ENCODE measurements at regions not wholly inside any gene's neighbourhood (a gene's known extent, or its start where the extent isn't known, plus 50 kb on each side); places are given as distances from the start of the nearest gene placed in this dataset.
"Not testable (repeated sequence)": the region's sequence is repeated elsewhere in the genome, so short reads cannot be mapped to it uniquely, and the experiment has no call there.

DNA sequence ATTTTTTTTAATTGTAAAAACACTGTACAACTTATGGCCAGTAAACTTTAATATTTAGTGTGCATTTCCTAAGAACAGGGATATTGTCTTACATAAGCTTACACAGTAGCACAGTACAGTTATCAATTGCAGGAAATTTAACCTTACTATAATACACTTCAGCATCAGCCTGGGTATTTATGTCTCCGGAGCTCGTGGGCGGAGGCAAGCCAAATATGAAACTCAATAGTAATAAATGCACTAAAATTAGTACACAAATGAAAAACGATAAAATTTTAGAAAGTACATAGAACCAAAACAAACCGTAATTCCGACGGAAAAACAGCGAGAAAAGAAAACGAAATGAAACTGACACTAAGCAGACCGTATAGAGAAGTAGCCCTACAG lies 91.2 kb downstream of the ANXA2R start:
- Mint-ChIP-seq H3K9me3 (peaks cover 0 to 3% of the 10 kb centered on the region in 2 donors), H3K4me1 (peaks cover 33 to 44% of the 10 kb centered on the region in 2 donors), H3K27me3 (ENCODE audit: low read depth in 2 of 2) (no peaks in the 10 kb centered on the region), H3K4me3 (peak overlapping the region; percentile 88), H3K27ac (peak overlapping the region; percentile 97 to 99), H3K36me3 (no peaks in the 10 kb centered on the region)
- TF ChIP-seq, protein P1, sequence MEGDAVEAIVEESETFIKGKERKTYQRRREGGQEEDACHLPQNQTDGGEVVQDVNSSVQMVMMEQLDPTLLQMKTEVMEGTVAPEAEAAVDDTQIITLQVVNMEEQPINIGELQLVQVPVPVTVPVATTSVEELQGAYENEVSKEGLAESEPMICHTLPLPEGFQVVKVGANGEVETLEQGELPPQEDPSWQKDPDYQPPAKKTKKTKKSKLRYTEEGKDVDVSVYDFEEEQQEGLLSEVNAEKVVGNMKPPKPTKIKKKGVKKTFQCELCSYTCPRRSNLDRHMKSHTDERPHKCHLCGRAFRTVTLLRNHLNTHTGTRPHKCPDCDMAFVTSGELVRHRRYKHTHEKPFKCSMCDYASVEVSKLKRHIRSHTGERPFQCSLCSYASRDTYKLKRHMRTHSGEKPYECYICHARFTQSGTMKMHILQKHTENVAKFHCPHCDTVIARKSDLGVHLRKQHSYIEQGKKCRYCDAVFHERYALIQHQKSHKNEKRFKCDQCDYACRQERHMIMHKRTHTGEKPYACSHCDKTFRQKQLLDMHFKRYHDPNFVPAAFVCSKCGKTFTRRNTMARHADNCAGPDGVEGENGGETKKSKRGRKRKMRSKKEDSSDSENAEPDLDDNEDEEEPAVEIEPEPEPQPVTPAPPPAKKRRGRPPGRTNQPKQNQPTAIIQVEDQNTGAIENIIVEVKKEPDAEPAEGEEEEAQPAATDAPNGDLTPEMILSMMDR (IDR thresholded peaks at IDR 0.05) = no peak
- no peaks in the 10 kb centered on the region for H3K36me3 ChIP-seq (ENCODE audit: control insufficient read depth, insufficient read depth, low read length)
- H3K4me3 ChIP-seq (ENCODE audit: low read length) = peak overlapping the region; percentile 73
- H3K4me1 ChIP-seq (ENCODE audit: control insufficient read depth, insufficient read depth, low read length) = peaks cover 48% of the 10 kb centered on the region
- H3K27me3 ChIP-seq (ENCODE audit: control insufficient read depth, insufficient read depth, low read length) = no peaks in the 10 kb centered on the region
- DNase-seq (no peak), ATAC-seq (no peak)
- 3% methylated on average over 10 of the region's 10 CpGs for WGBS (ENCODE audit: insufficient coverage)
- H3K9me3 ChIP-seq (ENCODE audit: control insufficient read depth, insufficient read depth, low read length) = peaks cover 13% of the 10 kb centered on the region
- intact Hi-C loops (cut with micrococcal nuclease) = loop anchor here (1.0 kb wide), 2 partner anchors 91 to 156 kb away; partner anchors contain the start of gene ANXA2R
- H3K27ac ChIP-seq (ENCODE audit: low read length) = peak overlapping the region; percentile 98

GRCh38 chr5:42944989-42945388 lies 95.1 kb downstream of the ANXA2R start:
- H3K36me3 ChIP-seq (ENCODE audit: control insufficient read depth, insufficient read depth, low read length) = no peaks in the 10 kb centered on the region
- Mint-ChIP-seq H3K27ac (no peak overlapping the region), H3K9me3 (no peaks in the 10 kb centered on the region), H3K36me3 (no peaks in the 10 kb centered on the region), H3K27me3 (ENCODE audit: low read depth in 2 of 2) (no peaks in the 10 kb centered on the region), H3K4me1 (peaks cover 12% of the 10 kb centered on the region in 2 donors), H3K4me3 (no peak overlapping the region)
- intact Hi-C loops (cut with micrococcal nuclease) = no loop called here
- H3K9me3 ChIP-seq (ENCODE audit: control insufficient read depth, insufficient read depth, low read length) = no peaks in the 10 kb centered on the region
- WGBS (ENCODE audit: insufficient coverage) = 99% methylated on average over 5 of the region's 5 CpGs
- TF ChIP-seq, protein P1 (IDR thresholded peaks at IDR 0.05) = no peak
- H3K27ac ChIP-seq (ENCODE audit: low read length) = no peak overlapping the region
- H3K4me1 ChIP-seq (ENCODE audit: control insufficient read depth, insufficient read depth, low read length) = peaks cover 22% of the 10 kb centered on the region
- ATAC-seq (no peak), DNase-seq (no peak)
- no peaks in the 10 kb centered on the region for H3K27me3 ChIP-seq (ENCODE audit: control insufficient read depth, insufficient read depth, low read length)
- no peak overlapping the region for H3K4me3 ChIP-seq (ENCODE audit: low read length)

GRCh38 chr5:42943931-42944631 lies 96.0 kb downstream of the ANXA2R start:
- intact Hi-C loops (cut with micrococcal nuclease) = no loop called here
- H3K36me3 Mint-ChIP-seq = no peaks in the 10 kb centered on the region
- Histone ChIP-seq H3K4me3 (ENCODE audit: low read length) (no peak overlapping the region), H3K4me1 (ENCODE audit: control insufficient read depth, insufficient read depth, low read length) (peaks cover 13% of the 10 kb centered on the region), H3K9me3 (ENCODE audit: control insufficient read depth, insufficient read depth, low read length) (no peaks in the 10 kb centered on the region), H3K27ac (ENCODE audit: low read length) (no peak overlapping the region), H3K27me3 (ENCODE audit: control insufficient read depth, insufficient read depth, low read length) (no peaks in the 10 kb centered on the region), H3K36me3 (ENCODE audit: control insufficient read depth, insufficient read depth, low read length) (no peaks in the 10 kb centered on the region)
- no peaks in the 10 kb centered on the region for H3K9me3 Mint-ChIP-seq
- no peak overlapping the region for H3K27ac Mint-ChIP-seq
- TF ChIP-seq, protein P1 (IDR thresholded peaks at IDR 0.05) = no peak
- peaks cover 3% of the 10 kb centered on the region in 2 donors for H3K4me1 Mint-ChIP-seq
- DNase-seq (no peak), ATAC-seq (no peak)
- 57% methylated on average over 39 of the region's 39 CpGs for WGBS (ENCODE audit: insufficient coverage)
- no peaks in the 10 kb centered on the region for H3K27me3 Mint-ChIP-seq (ENCODE audit: low read depth in 2 of 2)
- H3K4me3 Mint-ChIP-seq = no peak overlapping the region

DNA sequence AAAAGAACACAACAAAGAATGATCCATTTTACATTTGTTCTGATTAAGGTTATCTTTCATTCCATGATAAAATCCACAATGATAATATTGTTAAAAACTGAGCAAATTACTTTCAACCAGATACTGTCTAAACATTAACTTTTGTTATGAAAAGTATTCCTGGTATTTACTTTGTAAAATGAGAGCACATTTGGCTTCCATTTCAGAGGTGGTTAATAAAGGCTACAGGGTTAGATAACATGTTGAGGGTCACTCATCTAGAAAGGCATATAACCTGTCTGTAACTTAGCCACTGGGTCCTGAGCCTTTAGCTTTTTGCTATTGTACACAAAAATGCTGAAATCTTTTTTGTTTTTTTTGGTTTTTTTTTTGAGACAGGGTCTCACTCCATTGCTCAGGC lies 99.3 kb downstream of the ANXA2R start:
- Mint-ChIP-seq H3K27me3 (ENCODE audit: low read depth in 2 of 2) (no peaks in the 10 kb centered on the region), H3K36me3 (no peaks in the 10 kb centered on the region), H3K4me1 (peaks cover 4 to 9% of the 10 kb centered on the region in 2 donors), H3K27ac (no peak overlapping the region), H3K9me3 (no peaks in the 10 kb centered on the region), H3K4me3 (no peak overlapping the region)
- H3K36me3 ChIP-seq (ENCODE audit: control insufficient read depth, insufficient read depth, low read length) = no peaks in the 10 kb centered on the region
- H3K9me3 ChIP-seq (ENCODE audit: control insufficient read depth, insufficient read depth, low read length) = no peaks in the 10 kb centered on the region
- no peak overlapping the region for H3K27ac ChIP-seq (ENCODE audit: low read length)
- H3K4me1 ChIP-seq (ENCODE audit: control insufficient read depth, insufficient read depth, low read length) = peaks cover 5% of the 10 kb centered on the region
- ATAC-seq (no peak), DNase-seq (no peak)
- no peaks in the 10 kb centered on the region for H3K27me3 ChIP-seq (ENCODE audit: control insufficient read depth, insufficient read depth, low read length)
- intact Hi-C loops (cut with micrococcal nuclease) = no loop called here
- TF ChIP-seq, protein P1 (IDR thresholded peaks at IDR 0.05) = no peak
- no peak overlapping the region for H3K4me3 ChIP-seq (ENCODE audit: low read length)

GRCh38 chr5:42932011-42932410 lies 108.1 kb downstream of the ANXA2R start:
- H3K36me3 Mint-ChIP-seq; H3K36me3 ChIP-seq (ENCODE audit: control insufficient read depth, insufficient read depth, low read length); H3K27ac ChIP-seq (ENCODE audit: low read length); intact Hi-C loops (cut with micrococcal nuclease); H3K27ac Mint-ChIP-seq; H3K4me1 ChIP-seq (ENCODE audit: control insufficient read depth, insufficient read depth, low read length); ATAC-seq; H3K4me1 Mint-ChIP-seq; H3K9me3 ChIP-seq (ENCODE audit: control insufficient read depth, insufficient read depth, low read length); H3K4me3 ChIP-seq (ENCODE audit: low read length); H3K27me3 Mint-ChIP-seq (ENCODE audit: low read depth in 2 of 2); H3K27me3 ChIP-seq (ENCODE audit: control insufficient read depth, insufficient read depth, low read length); H3K9me3 Mint-ChIP-seq; DNase-seq; H3K4me3 Mint-ChIP-seq: not testable (repeated sequence)
- WGBS (ENCODE audit: insufficient coverage) = 96% methylated on average over 8 of the region's 8 CpGs
